ENCODE measurements at regions not wholly inside any gene's neighbourhood (a gene's known extent, or its start where the extent isn't known, plus 50 kb on each side); places are given as distances from the start of the nearest gene placed in this dataset.
A peak's percentile ranks its signal among the peaks of the same experiment; 100 is the strongest.
"Not testable (repeated sequence)": the region's sequence is repeated elsewhere in the genome, so short reads cannot be mapped to it uniquely, and the experiment has no call there.

GRCh38 chr7:32785365-32785944, 106.1 kb downstream of the KBTBD2 start:
- H3K36me3 ChIP-seq (ENCODE audit: control insufficient read depth in 3 of 3, insufficient read depth in 3 of 3, low read length in 3 of 3); H3K27me3 ChIP-seq (ENCODE audit: control insufficient read depth in 3 of 3, insufficient read depth in 3 of 3, low read length in 3 of 3); H3K9ac ChIP-seq (ENCODE audit: low read depth in 1 of 3, low read length in 3 of 3); H3K4me3 ChIP-seq (ENCODE audit: low read length in 3 of 3); H3K4me1 ChIP-seq (ENCODE audit: control insufficient read depth in 3 of 3, insufficient read depth in 3 of 3, low read length in 3 of 3); H3K9me3 ChIP-seq (ENCODE audit: control insufficient read depth in 3 of 3, low read length in 3 of 3); H3K27ac ChIP-seq (ENCODE audit: low read depth, low read length): not testable (repeated sequence)

DNA sequence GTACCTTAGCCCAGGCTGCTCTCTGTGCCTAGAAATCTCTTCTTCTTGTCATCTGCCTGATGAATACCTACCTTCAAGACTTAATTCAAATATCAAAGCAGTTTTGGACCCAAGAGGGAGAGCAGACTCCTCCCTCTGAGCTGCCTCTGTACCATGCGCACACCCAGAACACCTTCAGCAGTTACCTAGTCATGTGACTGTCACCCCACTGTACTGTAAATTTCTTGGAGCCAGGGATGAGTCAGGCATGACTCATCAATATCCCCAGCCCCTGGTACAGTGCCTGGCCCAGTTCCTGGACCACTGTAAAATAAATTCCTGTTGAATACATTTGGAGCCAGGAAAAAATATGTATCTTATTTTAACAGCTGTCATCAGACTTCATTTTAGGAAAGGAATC, 111.7 kb downstream of the KBTBD2 start:
- not testable (repeated sequence) for H3K27me3 ChIP-seq (ENCODE audit: control insufficient read depth in 3 of 3, insufficient read depth in 3 of 3, low read length in 3 of 3); H3K4me1 ChIP-seq (ENCODE audit: control insufficient read depth in 3 of 3, insufficient read depth in 3 of 3, low read length in 3 of 3); H3K36me3 ChIP-seq (ENCODE audit: control insufficient read depth in 3 of 3, insufficient read depth in 3 of 3, low read length in 3 of 3); H3K9ac ChIP-seq (ENCODE audit: low read depth in 1 of 3, low read length in 3 of 3); H3K9me3 ChIP-seq (ENCODE audit: control insufficient read depth in 3 of 3, low read length in 3 of 3); H3K4me3 ChIP-seq (ENCODE audit: low read length in 3 of 3); H3K27ac ChIP-seq (ENCODE audit: low read depth, low read length)

- Histone ChIP-seq H3K36me3 (ENCODE audit: control insufficient read depth in 3 of 3, insufficient read depth in 3 of 3, low read length in 3 of 3) (no peaks in the 10 kb centered on the region), H3K27me3 (ENCODE audit: control insufficient read depth in 3 of 3, insufficient read depth in 3 of 3, low read length in 3 of 3) (no peaks in the 10 kb centered on the region), H3K27ac (ENCODE audit: low read depth, low read length) (no peak overlapping the region), H3K4me1 (ENCODE audit: control insufficient read depth in 3 of 3, insufficient read depth in 3 of 3, low read length in 3 of 3) (peaks cover 0 to 2% (median 0%) of the 10 kb centered on the region in 3 donors), H3K4me3 (ENCODE audit: low read length in 3 of 3) (no peak overlapping the region), H3K9me3 (ENCODE audit: control insufficient read depth in 3 of 3, low read length in 3 of 3) (no peaks in the 10 kb centered on the region), H3K9ac (ENCODE audit: low read depth in 1 of 3, low read length in 3 of 3) (no peak overlapping the region)
These were observed 112.4 kb downstream of the KBTBD2 start for GRCh38 chr7:32779167-32779566.

DNA sequence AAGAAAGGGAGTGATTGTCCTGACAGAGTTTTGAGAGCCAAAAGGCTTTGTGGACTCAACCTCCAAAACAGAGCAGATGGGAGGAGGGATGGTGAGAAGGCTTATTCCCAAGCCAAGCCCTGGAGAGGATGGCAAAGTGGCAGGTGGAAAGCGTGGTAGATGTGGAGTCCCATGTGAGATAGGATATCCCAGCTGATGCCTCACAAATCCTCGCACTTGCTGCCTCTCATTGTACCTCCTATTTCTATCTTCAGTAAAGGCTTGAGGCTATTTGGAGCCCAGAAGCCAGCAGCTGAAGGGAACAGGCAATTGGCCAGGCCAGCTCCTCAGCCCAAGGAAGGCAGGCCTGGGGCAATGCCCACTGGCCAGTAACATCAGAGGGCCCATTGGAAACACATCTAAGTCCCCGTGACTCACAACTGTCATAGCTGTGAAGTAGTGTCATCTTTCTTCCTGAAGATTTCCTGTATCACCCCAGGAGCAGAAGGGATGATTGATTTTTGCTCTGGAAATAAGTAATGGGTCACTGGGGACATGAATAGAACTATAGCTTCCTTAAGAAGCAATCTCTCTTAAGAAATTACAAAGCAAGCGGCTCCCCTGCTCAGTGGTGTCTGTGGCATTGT, 114.4 kb downstream of the KBTBD2 start:
- H3K4me1 ChIP-seq (ENCODE audit: control insufficient read depth in 3 of 3, insufficient read depth in 3 of 3, low read length in 3 of 3); H3K4me3 ChIP-seq (ENCODE audit: low read length in 3 of 3); H3K27me3 ChIP-seq (ENCODE audit: control insufficient read depth in 3 of 3, insufficient read depth in 3 of 3, low read length in 3 of 3); H3K9ac ChIP-seq (ENCODE audit: low read depth in 1 of 3, low read length in 3 of 3); H3K36me3 ChIP-seq (ENCODE audit: control insufficient read depth in 3 of 3, insufficient read depth in 3 of 3, low read length in 3 of 3); H3K9me3 ChIP-seq (ENCODE audit: control insufficient read depth in 3 of 3, low read length in 3 of 3): not testable (repeated sequence)
- H3K27ac ChIP-seq (ENCODE audit: low read depth, low read length), result peak overlapping the region; percentile 44

- H3K27me3 ChIP-seq (ENCODE audit: control insufficient read depth in 3 of 3, insufficient read depth in 3 of 3, low read length in 3 of 3); H3K27ac ChIP-seq (ENCODE audit: low read depth, low read length); H3K4me1 ChIP-seq (ENCODE audit: control insufficient read depth in 3 of 3, insufficient read depth in 3 of 3, low read length in 3 of 3); H3K9me3 ChIP-seq (ENCODE audit: control insufficient read depth in 3 of 3, low read length in 3 of 3); H3K9ac ChIP-seq (ENCODE audit: low read depth in 1 of 3, low read length in 3 of 3); H3K4me3 ChIP-seq (ENCODE audit: low read length in 3 of 3); H3K36me3 ChIP-seq (ENCODE audit: control insufficient read depth in 3 of 3, insufficient read depth in 3 of 3, low read length in 3 of 3): not testable (repeated sequence)
These were observed 115.2 kb downstream of the KBTBD2 start for GRCh38 chr7:32776318-32776717.

GRCh38 chr7:32775809-32776208, 115.8 kb downstream of the KBTBD2 start:
- not testable (repeated sequence) for H3K9me3 ChIP-seq (ENCODE audit: control insufficient read depth in 3 of 3, low read length in 3 of 3); H3K27me3 ChIP-seq (ENCODE audit: control insufficient read depth in 3 of 3, insufficient read depth in 3 of 3, low read length in 3 of 3); H3K36me3 ChIP-seq (ENCODE audit: control insufficient read depth in 3 of 3, insufficient read depth in 3 of 3, low read length in 3 of 3); H3K4me1 ChIP-seq (ENCODE audit: control insufficient read depth in 3 of 3, insufficient read depth in 3 of 3, low read length in 3 of 3); H3K4me3 ChIP-seq (ENCODE audit: low read length in 3 of 3); H3K27ac ChIP-seq (ENCODE audit: low read depth, low read length); H3K9ac ChIP-seq (ENCODE audit: low read depth in 1 of 3, low read length in 3 of 3)

DNA sequence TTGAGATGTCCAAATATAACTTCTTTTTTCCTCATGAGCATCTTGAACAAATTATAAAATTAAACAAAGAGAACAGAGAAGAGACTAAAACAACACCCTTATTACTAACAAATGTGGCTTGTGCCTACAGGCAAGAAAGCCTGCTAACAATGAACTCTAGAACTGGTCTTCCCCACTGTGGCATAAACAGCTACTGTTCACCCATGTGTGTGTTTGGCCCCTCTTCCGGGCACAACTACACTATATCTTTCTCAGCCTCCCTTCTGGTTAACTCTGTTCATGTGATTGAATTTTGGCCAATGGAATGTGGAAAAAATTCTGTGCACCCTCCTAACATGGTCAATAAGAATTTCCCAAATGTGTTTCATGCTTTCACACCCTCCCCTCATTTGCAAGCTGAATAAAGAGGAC, 117.0 kb downstream of the KBTBD2 start:
- no peaks in the 10 kb centered on the region for H3K9me3 ChIP-seq (ENCODE audit: control insufficient read depth in 3 of 3, low read length in 3 of 3)
- H3K4me3 ChIP-seq (ENCODE audit: low read length in 3 of 3), result no peak overlapping the region
- H3K4me1 ChIP-seq (ENCODE audit: control insufficient read depth in 3 of 3, insufficient read depth in 3 of 3, low read length in 3 of 3), result peaks cover 0 to 2% (median 0%) of the 10 kb centered on the region in 3 donors
- H3K27ac ChIP-seq (ENCODE audit: low read depth, low read length), result no peak overlapping the region
- H3K9ac ChIP-seq (ENCODE audit: low read depth in 1 of 3, low read length in 3 of 3), result no peak overlapping the region
- no peaks in the 10 kb centered on the region for H3K27me3 ChIP-seq (ENCODE audit: control insufficient read depth in 3 of 3, insufficient read depth in 3 of 3, low read length in 3 of 3)
- no peaks in the 10 kb centered on the region for H3K36me3 ChIP-seq (ENCODE audit: control insufficient read depth in 3 of 3, insufficient read depth in 3 of 3, low read length in 3 of 3)

GRCh38 chr7:32768866-32769510, 122.6 kb downstream of the KBTBD2 start:
- H3K9me3 ChIP-seq (ENCODE audit: control insufficient read depth in 3 of 3, low read length in 3 of 3); H3K4me1 ChIP-seq (ENCODE audit: control insufficient read depth in 3 of 3, insufficient read depth in 3 of 3, low read length in 3 of 3); H3K27me3 ChIP-seq (ENCODE audit: control insufficient read depth in 3 of 3, insufficient read depth in 3 of 3, low read length in 3 of 3); H3K9ac ChIP-seq (ENCODE audit: low read depth in 1 of 3, low read length in 3 of 3); H3K4me3 ChIP-seq (ENCODE audit: low read length in 3 of 3); H3K36me3 ChIP-seq (ENCODE audit: control insufficient read depth in 3 of 3, insufficient read depth in 3 of 3, low read length in 3 of 3); H3K27ac ChIP-seq (ENCODE audit: low read depth, low read length): not testable (repeated sequence)

GRCh38 chr7:32768338-32768737, 123.2 kb downstream of the KBTBD2 start:
- not testable (repeated sequence) for H3K27me3 ChIP-seq (ENCODE audit: control insufficient read depth in 3 of 3, insufficient read depth in 3 of 3, low read length in 3 of 3); H3K9ac ChIP-seq (ENCODE audit: low read depth in 1 of 3, low read length in 3 of 3); H3K36me3 ChIP-seq (ENCODE audit: control insufficient read depth in 3 of 3, insufficient read depth in 3 of 3, low read length in 3 of 3); H3K4me3 ChIP-seq (ENCODE audit: low read length in 3 of 3); H3K9me3 ChIP-seq (ENCODE audit: control insufficient read depth in 3 of 3, low read length in 3 of 3); H3K4me1 ChIP-seq (ENCODE audit: control insufficient read depth in 3 of 3, insufficient read depth in 3 of 3, low read length in 3 of 3); H3K27ac ChIP-seq (ENCODE audit: low read depth, low read length)

GRCh38 chr7:32765649-32766251, 125.8 kb downstream of the KBTBD2 start:
- H3K36me3 ChIP-seq (ENCODE audit: control insufficient read depth in 3 of 3, insufficient read depth in 3 of 3, low read length in 3 of 3); H3K9ac ChIP-seq (ENCODE audit: low read depth in 1 of 3, low read length in 3 of 3); H3K9me3 ChIP-seq (ENCODE audit: control insufficient read depth in 3 of 3, low read length in 3 of 3); H3K4me1 ChIP-seq (ENCODE audit: control insufficient read depth in 3 of 3, insufficient read depth in 3 of 3, low read length in 3 of 3); H3K27ac ChIP-seq (ENCODE audit: low read depth, low read length); H3K27me3 ChIP-seq (ENCODE audit: control insufficient read depth in 3 of 3, insufficient read depth in 3 of 3, low read length in 3 of 3); H3K4me3 ChIP-seq (ENCODE audit: low read length in 3 of 3): not testable (repeated sequence)
